ENCODE measurements at regions not wholly inside any gene's neighbourhood (a gene's known extent, or its start where the extent isn't known, plus 50 kb on each side); places are given as distances from the start of the nearest gene placed in this dataset.

- TF ChIP-seq TAF1 (IDR thresholded peaks at IDR 0.05; ENCODE audit: borderline replicate concordance, low read depth, low read length) (no peak), POLR2AphosphoS5 (IDR thresholded peaks at IDR 0.05; ENCODE audit: low read depth, low read length) (no peak), POLR2A (IDR thresholded peaks at IDR 0.05; ENCODE audit: low read depth, low read length) (no peak)
These were observed 415.4 kb upstream of the GRAMD2B start for GRCh38 chr5:126007841-126008240.

All from GM12892 (cell line).